GM13976 (cell line): ENCODE measurements at regions not wholly inside any gene's neighbourhood (a gene's known extent, or its start where the extent isn't known, plus 50 kb on each side); places are given as distances from the start of the nearest gene placed in this dataset.

Experiments used
- DNase-seq: peaks from one replicate; pipeline ENCODE4 v3.0.0; 2012; ENCODE audit warnings: low spot score
- CTCF ChIP-seq: IDR thresholded peaks from 2 replicates; pipeline ENCODE4 v1.5.1; 2012; ENCODE audit warnings: borderline replicate concordance, mild to moderate bottlenecking; ENCODE audit not compliant: insufficient read depth; ENCODE audit errors: extremely low read depth, missing control alignments, control extremely low read depth
- in situ Hi-C: fragments of 300-500 bp; cut with MboI; formaldehyde crosslinking; loops from one replicate; pipeline ENCODE4 v1.12.0; 2022; ENCODE audit warnings: low sequenced_read_pairs, mixed read lengths, inconsistent platforms; ENCODE audit not compliant: unreplicated experiment

GRCh38 chr7:68925241-68925640 lies 673.0 kb upstream of the AUTS2 start:
- DNase-seq: no peak
- in situ Hi-C loops: no loop called here
- TF ChIP-seq CTCF: no peak

GRCh38 chr7:68929781-68930261 lies 668.5 kb upstream of the AUTS2 start:
- in situ Hi-C loops: no loop called here
- TF ChIP-seq CTCF: no peak
- DNase-seq: no peak

GRCh38 chr7:68936471-68937035 lies 661.7 kb upstream of the AUTS2 start:
- in situ Hi-C loops: no loop called here
- DNase-seq: no peak
- no peak for TF ChIP-seq CTCF

GRCh38 chr7:68938151-68938550 lies 660.1 kb upstream of the AUTS2 start:
- TF ChIP-seq CTCF: no peak
- in situ Hi-C loops: no loop called here
- DNase-seq: no peak

GRCh38 chr7:68943786-68944185 lies 654.5 kb upstream of the AUTS2 start:
- in situ Hi-C loops: no loop called here
- no peak for TF ChIP-seq CTCF
- DNase-seq: no peak

GRCh38 chr7:68955656-68956055 lies 642.6 kb upstream of the AUTS2 start:
- TF ChIP-seq CTCF: no peak
- in situ Hi-C loops: no loop called here
- no peak for DNase-seq
